GM12892 (cell line): ENCODE measurements at regions not wholly inside any gene's neighbourhood (a gene's known extent, or its start where the extent isn't known, plus 50 kb on each side); places are given as distances from the start of the nearest gene placed in this dataset.

Experiments used
- POLR2A ChIP-seq: IDR thresholded peaks from 2 replicates; pipeline ENCODE4 v1.6.1; 2011; ENCODE audit warnings: low read depth, low read length, control low read depth
- POLR2AphosphoS5 ChIP-seq: IDR thresholded peaks from 2 replicates; pipeline ENCODE4 v1.6.1; 2011; ENCODE audit warnings: low read depth, low read length, control low read depth

- no peak for TF ChIP-seq POLR2AphosphoS5
- TF ChIP-seq POLR2A, result no peak
Observed at GRCh38 chrX:42533761-42534160, 244.2 kb downstream of the PPP1R2C start.
